Pancreas (tissue), 10 donors: ENCODE measurements at regions not wholly inside any gene's neighbourhood (a gene's known extent, or its start where the extent isn't known, plus 50 kb on each side); places are given as distances from the start of the nearest gene placed in this dataset.

Experiments
- ATAC-seq, 4 donors: fragments of 200-7000 bp; cut with Tn5 transposase; one replicate each; pipeline versions ENCODE4 v1.8.0 to v1.9.1; 2020; ENCODE audit warnings: mild to moderate bottlenecking in 4 of 4, moderate library complexity in 4 of 4
- DNase-seq, 6 donors: peaks; one replicate each; pipeline ENCODE4 v3.0.0-alpha.2; 2020
- FAIRE-seq: peaks from 2 replicates; lab custom pipeline; 2012; peaks lifted over from hg19 to GRCh38; lab: Jason Lieb, UNC
- H3K27ac ChIP-seq, 4 donors: fragments of 200-600 bp; sonication (generic); 1 replicate in 3 of 4; 2 replicates in 1 of 4; pipeline versions ENCODE4 v1.5.0 to v1.8.0; 2020
- H3K27me3 ChIP-seq, 4 donors: fragments of 200-600 bp; one replicate each; pipeline ENCODE4 v1.8.0; 2021
- H3K36me3 ChIP-seq, 3 donors: fragments of 200-600 bp; sonication (generic) in 1 of 3; one replicate each; pipeline versions ENCODE4 v1.5.0 to v1.8.0; 2020 to 2021
- H3K4me1 ChIP-seq, 3 donors: fragments of 200-600 bp; one replicate each; pipeline ENCODE4 v1.8.0; 2021
- H3K4me3 ChIP-seq, 4 donors: fragments of 200-600 bp; sonication (generic) in 2 of 4; one replicate each; pipeline versions ENCODE4 v1.5.0 to v1.8.0; 2020 to 2021
- H3K9me3 ChIP-seq, 4 donors: fragments of 200-600 bp; one replicate each; pipeline ENCODE4 v1.8.0; 2021
- CTCF ChIP-seq, 4 donors: fragments of 200-600 bp; sonication (generic) in 3 of 4; IDR thresholded peaks; one replicate each; pipeline versions ENCODE4 v1.5.0 to v1.8.0; 2021; ENCODE audit warnings: antibody characterized with exemption in 4 of 4
- WGBS, 2 donors: extraction: QIAGEN DNeasy Blood & Tissue Kit; methylation state at CpG; one replicate each; pipeline ENCODE4 v1.1.7; 2013; 5-methylcytosine and 5-hydroxymethylcytosine counted together
- intact Hi-C, 3 donors: fragments of 100-400 bp; cut with DNase I; formaldehyde crosslinking; loops; one replicate each; pipeline versions ENCODE4 v1.11.1 to v1.14.2; 2022
- donor health status: healthy with polysubstance abuse.
- donor health status: DM: no; HTN: no; CAD: no; lungs with moderate emphysema.
- donor health status: DM: no; HTN: no; CAD: no.
- donor health status: control.
- donor health status: control.
- donor health status: Bipolar disorder and iron deficiency.
- donor health status: DM: yes; HTN: yes; CAD: no.
- donor health status: DM: no; HTN: no; CAD: no.
- donor health status: DM: no; HTN: no; CAD: no.
- donor health status: DM: yes; HTN: yes; CAD: no.

- no peak overlapping the region for H3K4me3 ChIP-seq
- no peak for ATAC-seq
- H3K27ac ChIP-seq = no peak overlapping the region
- no peak for TF ChIP-seq CTCF (IDR thresholded peaks at IDR 0.05)
- FAIRE-seq = no peak
- no peaks in the 10 kb centered on the region for H3K36me3 ChIP-seq
- H3K27me3 ChIP-seq = no peaks in the 10 kb centered on the region
- intact Hi-C loops = no loop called here
- H3K4me1 ChIP-seq = no peaks in the 10 kb centered on the region
- no peak for DNase-seq
- no peaks in the 10 kb centered on the region for H3K9me3 ChIP-seq
- WGBS, 2 donors = 57 to 68% methylated on average over 6 of the region's 6 CpGs
Observed at GRCh38 chr6:10302566-10303235, 112.2 kb downstream of the TFAP2A start.

GRCh38 chr6:10300071-10300470, 114.8 kb downstream of the TFAP2A start:
- FAIRE-seq (no peak), ATAC-seq (no peak), DNase-seq (no peak)
- no peak overlapping the region for H3K4me3 ChIP-seq
- 62 to 81% methylated on average over 2 of the region's 2 CpGs for WGBS, 2 donors
- intact Hi-C loops = no loop called here
- H3K27me3 ChIP-seq = no peaks in the 10 kb centered on the region
- TF ChIP-seq CTCF (IDR thresholded peaks at IDR 0.05) = no peak
- no peaks in the 10 kb centered on the region for H3K36me3 ChIP-seq
- no peaks in the 10 kb centered on the region for H3K9me3 ChIP-seq
- no peak overlapping the region for H3K27ac ChIP-seq
- no peaks in the 10 kb centered on the region for H3K4me1 ChIP-seq

- no peak overlapping the region for H3K4me3 ChIP-seq
- ATAC-seq = no peak
- no peaks in the 10 kb centered on the region for H3K9me3 ChIP-seq
- intact Hi-C loops = no loop called here
- no peaks in the 10 kb centered on the region for H3K4me1 ChIP-seq
- H3K36me3 ChIP-seq = no peaks in the 10 kb centered on the region
- no peak overlapping the region for H3K27ac ChIP-seq
- no peak for DNase-seq
- WGBS, 2 donors = 31 to 42% methylated on average over 4 of the region's 4 CpGs
- FAIRE-seq = no peak
- no peak for TF ChIP-seq CTCF (IDR thresholded peaks at IDR 0.05)
- no peaks in the 10 kb centered on the region for H3K27me3 ChIP-seq
Observed at GRCh38 chr6:10297832-10298231, 117.0 kb downstream of the TFAP2A start.

- H3K27ac ChIP-seq = no peak overlapping the region
- intact Hi-C loops = no loop called here
- FAIRE-seq = no peak
- H3K9me3 ChIP-seq = no peaks in the 10 kb centered on the region
- no peak overlapping the region for H3K4me3 ChIP-seq
- ATAC-seq = no peak
- H3K36me3 ChIP-seq = no peaks in the 10 kb centered on the region
- TF ChIP-seq CTCF (IDR thresholded peaks at IDR 0.05) = no peak
- no peaks in the 10 kb centered on the region for H3K4me1 ChIP-seq
- H3K27me3 ChIP-seq = no peaks in the 10 kb centered on the region
- no peak for DNase-seq
Observed at GRCh38 chr6:10278746-10279145, 136.1 kb downstream of the TFAP2A start.

GRCh38 chr6:10276660-10277287, 138.1 kb downstream of the TFAP2A start:
- Histone ChIP-seq H3K9me3 (no peaks in the 10 kb centered on the region), H3K27me3 (no peaks in the 10 kb centered on the region), H3K4me1 (peaks cover 0 to under 1% (median 0%) of the 10 kb centered on the region in 3 donors), H3K4me3 (no peak overlapping the region), H3K27ac (no peak overlapping the region), H3K36me3 (no peaks in the 10 kb centered on the region)
- ATAC-seq = no peak
- no peak for FAIRE-seq
- intact Hi-C loops = no loop called here
- whole genome bisulfite sequencing, 2 donors = 51 to 53% methylated on average over 3 of the region's 3 CpGs
- no peak for DNase-seq
- TF ChIP-seq CTCF (IDR thresholded peaks at IDR 0.05) = no peak
